Erythroblast (primary cell): ENCODE measurements at regions not wholly inside any gene's neighbourhood (a gene's known extent, or its start where the extent isn't known, plus 50 kb on each side); places are given as distances from the start of the nearest gene placed in this dataset.

ENCODE experiments used
- DNase-seq, 2 experiments: peaks; one replicate each; lab custom pipeline; 2025; lab: John Stamatoyannopoulos, UW
- GATA1 ChIP-seq: IDR thresholded peaks from 2 replicates; pipeline ENCODE4 v1.6.1; 2011; ENCODE audit warnings: low read depth, mild to moderate bottlenecking, control low read depth, low read length, moderate library complexity
- POLR2A ChIP-seq: IDR thresholded peaks from 2 replicates; pipeline ENCODE4 v1.6.1; 2011; ENCODE audit warnings: mild to moderate bottlenecking, low read length

- no peak for DNase-seq
- TF ChIP-seq GATA1 (no peak), POLR2A (no peak)
These were observed 296.8 kb downstream of the WDR72 start for GRCh38 chr15:53462651-53463050.

DNA sequence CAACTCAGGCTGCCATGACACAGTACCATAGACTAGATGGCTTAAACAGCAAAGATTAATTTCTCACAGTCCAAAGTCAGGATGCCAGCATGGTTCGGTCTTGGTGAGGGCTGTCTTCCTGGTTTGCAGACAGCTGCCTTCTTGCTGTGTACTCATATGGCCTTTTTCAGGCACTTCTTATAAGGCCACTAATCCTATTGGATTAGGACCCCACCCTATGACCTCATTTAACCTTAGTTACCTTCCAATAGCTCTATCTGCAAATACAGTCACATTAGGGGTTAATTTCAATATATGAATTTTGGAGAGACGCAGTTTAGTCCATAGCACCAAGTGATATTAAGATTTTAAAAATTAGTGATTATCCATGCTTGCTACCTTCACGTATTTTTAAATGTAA, 297.8 kb downstream of the WDR72 start:
- no peak for DNase-seq

DNA sequence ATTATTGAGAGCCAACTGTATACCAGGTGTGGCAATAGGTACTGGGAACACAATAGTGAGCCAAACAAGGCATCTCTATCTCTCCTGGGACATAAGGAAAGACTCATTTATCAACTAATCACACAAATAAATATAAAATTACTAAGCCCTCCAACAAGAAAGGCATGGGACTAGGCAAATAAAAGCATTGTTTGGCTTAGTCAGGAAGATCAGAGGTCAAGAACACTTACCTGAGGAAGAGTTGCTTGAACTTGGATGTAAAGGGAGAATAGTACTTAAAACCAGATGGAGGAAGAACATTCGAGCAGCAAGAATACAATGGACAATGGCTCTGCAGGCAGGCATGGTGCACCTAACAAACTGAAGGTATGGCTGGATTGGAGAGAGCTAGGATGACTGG, 300.7 kb downstream of the WDR72 start:
- DNase-seq: no peak

More for the DNA sequence above, 297.8 kb downstream of the WDR72 start:
- TF ChIP-seq GATA1: no peak
- TF ChIP-seq POLR2A: no peak

GRCh38 chr15:53457479-53457878, 302.0 kb downstream of the WDR72 start:
- TF ChIP-seq POLR2A (no peak), GATA1 (no peak)

More for the DNA sequence above, 300.7 kb downstream of the WDR72 start:
- TF ChIP-seq GATA1: no peak
- TF ChIP-seq POLR2A: no peak

GRCh38 chr15:53454843-53455721, 304.4 kb downstream of the WDR72 start:
- TF ChIP-seq POLR2A (no peak), GATA1 (no peak)

More at GRCh38 chr15:53457479-53457878, 302.0 kb downstream of the WDR72 start:
- no peak for DNase-seq

DNA sequence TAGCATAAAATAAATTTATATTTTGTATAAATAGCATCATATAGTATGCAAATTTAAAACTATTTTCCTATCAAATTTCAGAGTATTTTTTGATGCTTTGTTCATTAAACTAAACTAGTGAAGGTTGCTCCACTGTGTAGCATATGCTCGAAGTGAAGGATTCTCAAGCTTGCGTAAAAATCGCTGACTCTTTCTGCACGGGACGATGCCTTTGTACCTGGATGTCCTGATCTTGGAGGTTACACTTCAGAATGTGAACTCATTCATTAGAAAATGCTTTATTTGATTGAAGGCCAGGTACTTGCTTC, 305.0 kb downstream of the WDR72 start:
- TF ChIP-seq POLR2A: no peak
- no peak for TF ChIP-seq GATA1
- DNase-seq: no peak

More at GRCh38 chr15:53454843-53455721, 304.4 kb downstream of the WDR72 start:
- no peak for DNase-seq

GRCh38 chr15:53453253-53454105, 306.0 kb downstream of the WDR72 start:
- TF ChIP-seq GATA1 (no peak), POLR2A (no peak)
- no peak for DNase-seq

GRCh38 chr15:53448232-53449015, 311.0 kb downstream of the WDR72 start:
- TF ChIP-seq POLR2A (no peak), GATA1 (no peak)
- DNase-seq: no peak

DNA sequence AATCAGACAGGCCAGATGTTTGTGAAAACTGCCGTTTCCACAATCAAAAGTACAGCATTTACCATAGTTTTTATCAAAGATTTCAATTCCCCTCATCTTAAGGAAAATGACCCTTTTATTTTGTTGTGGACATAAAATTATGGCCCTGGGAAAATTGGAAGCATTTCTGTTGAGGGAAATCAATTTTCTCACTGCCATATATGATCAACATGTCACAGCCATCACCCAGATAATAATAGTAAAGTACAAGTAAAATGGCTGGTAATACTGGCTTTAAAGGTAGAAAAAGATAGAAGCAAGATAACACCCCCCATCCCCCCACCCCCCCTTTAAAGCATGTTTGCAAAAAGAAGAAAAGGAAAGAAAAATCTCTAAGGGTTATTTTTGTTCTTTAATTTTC, 311.7 kb downstream of the WDR72 start:
- TF ChIP-seq POLR2A (no peak), GATA1 (no peak)
- DNase-seq: no peak

DNA sequence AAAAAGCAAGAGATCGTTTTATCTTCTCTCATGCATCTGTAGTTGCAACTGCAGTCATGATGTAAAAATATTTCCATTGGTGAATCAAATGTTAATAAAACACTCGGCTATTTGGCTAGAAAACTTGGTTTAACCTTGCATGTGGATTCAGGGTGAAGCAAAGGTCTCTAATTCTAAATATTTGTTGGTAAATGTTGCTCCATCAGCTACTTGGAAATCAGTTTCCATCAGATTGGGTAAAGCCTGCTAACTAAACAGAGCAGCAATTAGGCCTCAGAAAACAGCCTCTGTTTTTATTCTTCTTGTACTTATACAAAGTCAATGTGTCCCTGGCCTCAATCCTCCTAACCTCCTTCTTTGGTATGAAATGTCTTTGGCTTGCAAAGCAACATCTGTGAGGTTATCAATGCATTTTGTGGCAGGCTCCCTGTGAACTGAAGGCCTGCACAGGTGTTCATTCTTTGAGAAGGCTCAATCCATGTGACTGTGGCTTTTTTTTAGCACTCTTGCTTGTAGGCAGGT, 312.3 kb downstream of the WDR72 start:
- TF ChIP-seq GATA1 (no peak), POLR2A (no peak)
- no peak for DNase-seq

GRCh38 chr15:53446376-53446775, 313.1 kb downstream of the WDR72 start:
- no peak for TF ChIP-seq GATA1
- TF ChIP-seq POLR2A: no peak
- no peak for DNase-seq

DNA sequence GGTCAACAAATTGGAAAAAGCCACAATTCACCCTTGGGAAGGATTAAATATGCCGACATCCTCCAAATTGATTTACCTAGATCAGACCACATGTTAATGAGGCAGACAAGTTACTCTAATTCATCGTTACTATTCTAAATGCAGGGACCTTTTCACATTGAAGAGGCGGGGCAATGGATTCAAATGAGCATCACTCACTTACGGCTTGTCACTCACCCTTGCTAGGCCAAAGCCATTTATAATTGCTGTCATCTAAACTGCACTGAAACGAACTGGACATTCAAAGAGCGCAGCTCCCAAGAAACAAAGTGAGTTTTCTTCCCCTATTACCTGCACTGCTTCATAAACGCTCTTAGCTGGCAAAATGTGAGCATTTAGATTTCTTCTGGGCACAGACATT, 313.9 kb downstream of the WDR72 start:
- DNase-seq: no peak
- no peak for TF ChIP-seq POLR2A
- no peak for TF ChIP-seq GATA1
